AG04449 (cell line): ENCODE measurements at regions not wholly inside any gene's neighbourhood (a gene's known extent, or its start where the extent isn't known, plus 50 kb on each side); places are given as distances from the start of the nearest gene placed in this dataset.

ENCODE experiments used
- CTCF ChIA-PET: fragments of 350-600 bp; formaldehyde crosslinking; extraction: SDS; loops from one replicate; lab custom pipeline; 2021; ENCODE audit warnings: antibody characterized with exemption; lab: Yijun Ruan, JAX
- POLR2A ChIA-PET: fragments of 400-600, 350-600 bp; formaldehyde crosslinking; extraction: SDS; loops from one replicate; lab custom pipeline; 2020; ENCODE audit warnings: antibody characterized with exemption, inconsistent platforms; lab: Yijun Ruan, JAX
- DNase-seq: peaks from one replicate; pipeline ENCODE4 v3.0.0-alpha.2; 2010; ENCODE audit warnings: low read depth, low spot score
- H3K4me3 ChIP-seq: 2 replicates; pipeline ENCODE4 v1.5.1; 2011; ENCODE audit warnings: low read depth, mild to moderate bottlenecking, control low read depth, low read length
- TF ChIP-seq, protein P1 (sequence below): IDR thresholded peaks from one replicate; pipeline ENCODE4 v1.5.1; 2011; ENCODE audit warnings: mild to moderate bottlenecking, moderate library complexity, low read length, control low read depth, inconsistent platforms; ENCODE audit not compliant: insufficient read depth; ENCODE audit errors: missing control alignments

- TF ChIP-seq, protein P1, sequence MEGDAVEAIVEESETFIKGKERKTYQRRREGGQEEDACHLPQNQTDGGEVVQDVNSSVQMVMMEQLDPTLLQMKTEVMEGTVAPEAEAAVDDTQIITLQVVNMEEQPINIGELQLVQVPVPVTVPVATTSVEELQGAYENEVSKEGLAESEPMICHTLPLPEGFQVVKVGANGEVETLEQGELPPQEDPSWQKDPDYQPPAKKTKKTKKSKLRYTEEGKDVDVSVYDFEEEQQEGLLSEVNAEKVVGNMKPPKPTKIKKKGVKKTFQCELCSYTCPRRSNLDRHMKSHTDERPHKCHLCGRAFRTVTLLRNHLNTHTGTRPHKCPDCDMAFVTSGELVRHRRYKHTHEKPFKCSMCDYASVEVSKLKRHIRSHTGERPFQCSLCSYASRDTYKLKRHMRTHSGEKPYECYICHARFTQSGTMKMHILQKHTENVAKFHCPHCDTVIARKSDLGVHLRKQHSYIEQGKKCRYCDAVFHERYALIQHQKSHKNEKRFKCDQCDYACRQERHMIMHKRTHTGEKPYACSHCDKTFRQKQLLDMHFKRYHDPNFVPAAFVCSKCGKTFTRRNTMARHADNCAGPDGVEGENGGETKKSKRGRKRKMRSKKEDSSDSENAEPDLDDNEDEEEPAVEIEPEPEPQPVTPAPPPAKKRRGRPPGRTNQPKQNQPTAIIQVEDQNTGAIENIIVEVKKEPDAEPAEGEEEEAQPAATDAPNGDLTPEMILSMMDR, result no peak
- POLR2A ChIA-PET, result no interaction called here
- no peak for DNase-seq
- CTCF ChIA-PET, result no interaction called here
- no peak overlapping the region for H3K4me3 ChIP-seq
Observed at GRCh38 chr12:115700896-115701465, 576.5 kb downstream of the MED13L start.

GRCh38 chr12:115700081-115700480 lies 577.4 kb downstream of the MED13L start:
- TF ChIP-seq, protein P1, result no peak
- no peak for DNase-seq
- no peak overlapping the region for H3K4me3 ChIP-seq
- ChIA-PET CTCF (no interaction called here), POLR2A (no interaction called here)

DNA sequence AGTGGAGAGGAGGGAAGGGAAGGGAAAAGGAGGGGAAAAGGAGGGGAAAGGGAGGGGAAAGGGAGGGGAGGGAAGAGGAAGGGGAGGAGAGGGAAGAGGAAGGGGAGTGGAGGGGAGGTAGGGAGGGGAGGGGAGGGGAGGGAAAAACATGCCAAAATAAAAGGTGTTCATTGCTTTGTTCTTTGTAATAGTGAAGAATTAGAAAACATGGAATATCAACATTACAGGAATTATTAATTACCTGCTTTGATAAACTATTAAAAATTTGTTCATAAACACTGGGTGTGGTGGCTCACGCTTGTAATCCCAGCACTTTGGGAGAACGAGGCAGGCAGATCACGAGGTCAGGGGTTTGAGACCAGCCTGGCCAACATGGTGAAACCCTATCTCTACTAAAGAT lies 579.2 kb downstream of the MED13L start:
- no peak for DNase-seq
- ChIA-PET CTCF (no interaction called here), POLR2A (no interaction called here)
- TF ChIP-seq, protein P1, result no peak
- H3K4me3 ChIP-seq, result no peak overlapping the region

GRCh38 chr12:115697340-115697739 lies 580.2 kb downstream of the MED13L start:
- TF ChIP-seq, protein P1, result no peak
- DNase-seq, result no peak
- POLR2A ChIA-PET, result no interaction called here
- H3K4me3 ChIP-seq, result no peak overlapping the region
- CTCF ChIA-PET, result no interaction called here

DNA sequence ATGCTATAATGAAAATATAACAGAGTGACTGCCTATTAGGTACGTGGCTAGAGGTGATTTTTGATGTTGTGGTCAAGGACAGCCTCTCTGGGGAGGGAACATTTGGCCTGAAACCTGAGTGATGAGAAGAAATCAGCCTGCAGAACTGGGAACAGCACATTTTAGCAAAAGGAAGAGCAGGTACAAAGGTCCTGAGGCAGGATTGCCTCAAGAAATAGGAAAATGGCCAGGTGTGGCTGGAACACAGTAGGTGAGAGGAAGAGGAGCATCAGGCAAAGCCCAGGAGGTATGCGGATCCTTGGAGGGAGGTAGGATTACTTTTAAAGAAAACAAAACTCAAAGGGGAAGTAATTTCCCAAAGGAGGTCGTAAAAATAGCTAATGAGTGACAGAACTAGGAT lies 582.9 kb downstream of the MED13L start:
- no peak overlapping the region for H3K4me3 ChIP-seq
- CTCF ChIA-PET, result no interaction called here
- POLR2A ChIA-PET, result no interaction called here
- TF ChIP-seq, protein P1, result no peak
- no peak for DNase-seq

GRCh38 chr12:115693970-115694369 lies 583.5 kb downstream of the MED13L start:
- TF ChIP-seq, protein P1, result no peak
- H3K4me3 ChIP-seq, result no peak overlapping the region
- ChIA-PET CTCF (no interaction called here), POLR2A (no interaction called here)
- DNase-seq, result no peak
